Endothelial cell of umbilical vein (primary cell): ENCODE measurements at regions not wholly inside any gene's neighbourhood (a gene's known extent, or its start where the extent isn't known, plus 50 kb on each side); places are given as distances from the start of the nearest gene placed in this dataset.

Source experiments
- BruUV-seq: library from RNA; stranded (reverse); fragments of 400-500 nt; replicated peaks from 2 replicates; lab custom pipeline; 2021; lab: Mats Ljungman, UMichigan
- CTCF ChIA-PET: fragments of 300-600, 350-600 bp; sonication (Branson Sonifier 250); formaldehyde crosslinking; loops from one replicate; lab custom pipeline; 2021; ENCODE audit warnings: antibody characterized with exemption, inconsistent platforms; lab: Charles Lee
- POLR2A ChIA-PET: fragments of 300-600, 350-600 bp; sonication (Branson Sonifier 250); formaldehyde crosslinking; loops from one replicate; lab custom pipeline; 2021; ENCODE audit warnings: antibody characterized with exemption, inconsistent platforms; lab: Charles Lee
- DNase-seq: peaks from one replicate; pipeline ENCODE4 v3.0.0-alpha.2; 2011; ENCODE audit warnings: low read depth, low spot score
- FAIRE-seq: peaks from 2 replicates; lab custom pipeline; 2011; peaks lifted over from hg19 to GRCh38; lab: Jason Lieb, UNC
- H2AFZ ChIP-seq: 2 replicates; pipeline ENCODE4 v1.6.0; 2012; ENCODE audit warnings: low read depth, low read length, control low read depth, inconsistent platforms
- H3K27ac ChIP-seq: 2 replicates; pipeline ENCODE4 v1.5.1; 2011; ENCODE audit warnings: low read depth, mild to moderate bottlenecking, control low read depth, low read length, moderate library complexity; ENCODE audit not compliant: insufficient read depth
- H3K27me3 ChIP-seq, 2 experiments: 2 replicates each; pipeline versions ENCODE4 v1.6.0 to v1.6.1; 2011; ENCODE audit warnings: low read length in 2 of 2, mixed read lengths in 1 of 2; ENCODE audit not compliant: control insufficient read depth in 2 of 2, insufficient read depth in 2 of 2
- H3K36me3 ChIP-seq, 2 experiments: 2 replicates in 1 of 2; 3 replicates in 1 of 2; pipeline ENCODE4 v1.5.1; 2011; ENCODE audit warnings: low read length in 2 of 2, mild to moderate bottlenecking in 1 of 2, moderate library complexity in 1 of 2; ENCODE audit not compliant: control insufficient read depth in 2 of 2, insufficient read depth in 2 of 2; ENCODE audit errors: extremely low read depth in 1 of 2
- H3K4me1 ChIP-seq: 3 replicates; pipeline ENCODE4 v1.5.1; 2011; ENCODE audit warnings: mild to moderate bottlenecking, low read length; ENCODE audit not compliant: control insufficient read depth, insufficient read depth; ENCODE audit errors: extremely low read depth
- H3K4me2 ChIP-seq: 2 replicates; pipeline ENCODE4 v1.6.1; 2011; ENCODE audit warnings: low read length, control low read depth, mixed read lengths; ENCODE audit not compliant: insufficient read depth
- H3K4me3 ChIP-seq, 3 experiments: fragments of 200-600 bp in 1 of 3; sonication (generic), shearing (Covaris generic) in 1 of 3; replicated peaks in 1 of 3; 2 replicates each; pipeline ENCODE4 v1.5.1; 2011 to 2016; ENCODE audit warnings: control low read depth in 3 of 3, low read length in 3 of 3, mild to moderate bottlenecking in 2 of 3, inconsistent platforms in 1 of 3, low read depth in 1 of 3, moderate library complexity in 1 of 3; ENCODE audit not compliant: insufficient read depth in 1 of 3
- H3K79me2 ChIP-seq: 2 replicates; pipeline ENCODE4 v1.6.0; 2012; ENCODE audit warnings: low read length, inconsistent platforms; ENCODE audit not compliant: control insufficient read depth, insufficient read depth
- H3K9ac ChIP-seq: replicated peaks from 2 replicates; pipeline ENCODE3; 2011; ENCODE audit warnings: low read length, control low read depth; ENCODE audit not compliant: insufficient read depth; ENCODE audit errors: extremely low read depth
- H3K9me1 ChIP-seq: replicated peaks from 3 replicates; pipeline ENCODE4 v1.6.0; 2011; ENCODE audit warnings: mild to moderate bottlenecking, low read length; ENCODE audit not compliant: control insufficient read depth, insufficient read depth; ENCODE audit errors: extremely low read depth
- H3K9me3 ChIP-seq: replicated peaks from 2 replicates; pipeline ENCODE4 v1.5.1; 2012; ENCODE audit warnings: low read length, inconsistent platforms; ENCODE audit not compliant: control insufficient read depth, insufficient read depth
- H4K20me1 ChIP-seq: replicated peaks from 2 replicates; pipeline ENCODE3; 2011; ENCODE audit warnings: mild to moderate bottlenecking, low read length; ENCODE audit not compliant: control insufficient read depth, insufficient read depth; ENCODE audit errors: extremely low read depth
- EZH2 ChIP-seq: IDR thresholded peaks from 2 replicates; pipeline ENCODE4 v1.6.1; 2012; ENCODE audit warnings: borderline replicate concordance, low read depth, mild to moderate bottlenecking, moderate library complexity, low read length, inconsistent platforms; ENCODE audit not compliant: severe bottlenecking
- FOS ChIP-seq: IDR thresholded peaks from 2 replicates; pipeline ENCODE4 v1.6.1; 2011; ENCODE audit warnings: mild to moderate bottlenecking, low read length, moderate library complexity, borderline replicate concordance; ENCODE audit not compliant: insufficient read depth
- GATA2 ChIP-seq: IDR thresholded peaks from 2 replicates; pipeline ENCODE4 v1.7.0; 2011; ENCODE audit warnings: low read depth, mild to moderate bottlenecking, moderate library complexity, mixed read lengths, low read length; ENCODE audit not compliant: insufficient read length, insufficient read depth
- JUN ChIP-seq: IDR thresholded peaks from 2 replicates; pipeline ENCODE4 v1.6.1; 2011; ENCODE audit warnings: borderline replicate concordance, low read depth; ENCODE audit not compliant: insufficient read length, insufficient read depth
- MYC ChIP-seq: IDR thresholded peaks from one replicate; pipeline ENCODE4 v1.6.1; 2011; ENCODE audit warnings: mild to moderate bottlenecking, low read depth, low read length
- POLR2A ChIP-seq: IDR thresholded peaks from 2 replicates; pipeline ENCODE4 v1.6.1; 2012; ENCODE audit warnings: low read depth, mild to moderate bottlenecking, control low read depth, low read length
- POLR2AphosphoS5 ChIP-seq: IDR thresholded peaks from 2 replicates; pipeline ENCODE4 v1.6.1; 2012; ENCODE audit warnings: low read depth, mild to moderate bottlenecking, control low read depth, low read length, moderate library complexity; ENCODE audit not compliant: insufficient read depth
- dilution Hi-C: fragments of 300-500 bp; cut with MboI; formaldehyde crosslinking; loops from one replicate; pipeline ENCODE4 v1.15.0; 2019; ENCODE audit warnings: low sequenced_read_pairs; ENCODE audit not compliant: extremely low pct_ligation_motif_present
- intact Hi-C: fragments of 100-400 bp; cut with micrococcal nuclease; formaldehyde crosslinking; loops from one replicate; pipeline ENCODE4 v1.10.0; 2022
- TF ChIP-seq, protein P1 (sequence below): IDR thresholded peaks from 2 replicates; pipeline ENCODE4 v1.6.1; 2011; ENCODE audit not compliant: insufficient read depth, insufficient read length
- TF ChIP-seq, protein P2 (sequence below), 2 donors: IDR thresholded peaks; 1 replicate in 1 of 2; 2 replicates in 1 of 2; pipeline ENCODE4 v1.5.1; 2011; ENCODE audit warnings: low read length in 2 of 2, mild to moderate bottlenecking in 2 of 2, moderate library complexity in 2 of 2, control low read depth in 1 of 2, inconsistent platforms in 1 of 2, low read depth in 1 of 2; ENCODE audit not compliant: insufficient read depth in 1 of 2; ENCODE audit errors: extremely low read depth in 1 of 2

DNA sequence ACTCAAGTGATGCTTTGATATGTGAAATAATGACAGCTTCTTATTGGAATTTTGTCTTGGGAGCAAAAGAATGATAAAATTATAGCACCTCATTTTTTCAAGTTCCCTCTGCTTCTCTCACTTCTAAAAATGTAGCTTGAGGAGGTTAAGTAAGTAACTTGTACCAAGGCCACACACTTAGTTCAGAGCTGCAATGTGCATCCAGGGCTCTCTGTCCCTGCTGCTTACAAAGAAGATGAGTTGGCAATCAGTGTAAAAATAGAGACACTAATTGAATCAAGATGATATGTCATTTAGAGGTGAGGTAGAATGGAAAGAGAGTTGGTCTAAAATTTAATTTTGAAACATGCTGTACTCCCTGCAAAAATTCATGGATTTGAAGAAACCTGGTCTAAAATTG is 312.0 kb upstream of the TNP1 start:
- H2AFZ ChIP-seq = no peak overlapping the region
- H3K9me1 ChIP-seq = no peaks in the 10 kb centered on the region
- peaks cover 0 to 3% of the 10 kb centered on the region in 2 experiments for H3K27me3 ChIP-seq
- H3K9me3 ChIP-seq = no peaks in the 10 kb centered on the region
- H3K9ac ChIP-seq = no peak overlapping the region
- H4K20me1 ChIP-seq = no peaks in the 10 kb centered on the region
- no peaks in the 10 kb centered on the region for H3K79me2 ChIP-seq
- no peak overlapping the region for H3K4me3 ChIP-seq
- POLR2A ChIA-PET = no interaction called here
- FAIRE-seq (no peak), DNase-seq (no peak)
- no peaks in the 10 kb centered on the region for H3K4me1 ChIP-seq
- no peaks in the 10 kb centered on the region for H3K36me3 ChIP-seq
- H3K4me2 ChIP-seq = no peak overlapping the region
- TF ChIP-seq EZH2 (no peak), FOS (no peak), POLR2AphosphoS5 (no peak), JUN (no peak), POLR2A (no peak)
- TF ChIP-seq, protein P1, sequence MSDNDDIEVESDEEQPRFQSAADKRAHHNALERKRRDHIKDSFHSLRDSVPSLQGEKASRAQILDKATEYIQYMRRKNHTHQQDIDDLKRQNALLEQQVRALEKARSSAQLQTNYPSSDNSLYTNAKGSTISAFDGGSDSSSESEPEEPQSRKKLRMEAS = no peak
- dilution Hi-C loops = loop anchor here (25.0 kb wide), 1 partner anchor 315 kb away; no protein-coding TSS in a partner anchor
- no peak overlapping the region for H3K27ac ChIP-seq
- intact Hi-C loops = no loop called here
- no TSS peak for BruUV-seq
- CTCF ChIA-PET = interaction anchor here (1.2 kb wide), 2 partner anchors 11 to 473 kb away, joined by 3 to 4 read pairs; no protein-coding TSS in a partner anchor

DNA sequence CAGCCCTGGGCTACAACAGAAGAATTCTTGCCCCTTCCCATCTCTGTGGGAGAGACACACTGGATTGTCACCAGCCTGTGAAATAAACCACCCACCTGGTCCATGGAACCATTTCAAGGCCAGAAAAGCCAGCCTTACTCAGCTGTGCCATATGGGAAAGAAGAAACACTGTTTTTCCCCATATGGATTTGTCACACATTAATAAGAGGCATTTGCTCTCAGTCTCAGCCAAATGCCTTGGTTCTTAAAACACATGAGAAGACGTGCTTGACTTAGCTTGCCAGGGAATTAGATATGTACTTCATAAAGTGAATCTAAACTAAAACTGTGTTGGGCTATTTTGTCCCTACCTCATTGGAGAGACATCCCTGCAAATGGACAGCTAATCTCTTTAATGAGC is 308.6 kb upstream of the TNP1 start:
- Histone ChIP-seq H3K27me3 (peaks cover 0 to 3% of the 10 kb centered on the region in 2 experiments), H3K9me1 (no peaks in the 10 kb centered on the region), H3K9me3 (no peaks in the 10 kb centered on the region), H3K27ac (no peak overlapping the region), H4K20me1 (no peaks in the 10 kb centered on the region), H2AFZ (no peak overlapping the region), H3K4me3 (no peak overlapping the region), H3K79me2 (no peaks in the 10 kb centered on the region), H3K9ac (no peak overlapping the region), H3K36me3 (no peaks in the 10 kb centered on the region), H3K4me2 (no peak overlapping the region), H3K4me1 (no peaks in the 10 kb centered on the region)
- FAIRE-seq (no peak), DNase-seq (no peak)
- no TSS peak for BruUV-seq
- ChIA-PET POLR2A (no interaction called here), CTCF (interaction anchor here (1.1 kb wide), 1 partner anchor 481 kb away, joined by 3 read pairs; no protein-coding TSS in a partner anchor)
- intact Hi-C loops = loop anchor here (5.0 kb wide), 2 partner anchors 126 to 651 kb away; no protein-coding TSS in a partner anchor
- dilution Hi-C loops = loop anchor here (25.0 kb wide), 1 partner anchor 319 kb away; no protein-coding TSS in a partner anchor
- TF ChIP-seq GATA2 (no peak), FOS (no peak), MYC (no peak), EZH2 (no peak), JUN (no peak), POLR2A (no peak), POLR2AphosphoS5 (no peak)
- TF ChIP-seq, protein P2, sequence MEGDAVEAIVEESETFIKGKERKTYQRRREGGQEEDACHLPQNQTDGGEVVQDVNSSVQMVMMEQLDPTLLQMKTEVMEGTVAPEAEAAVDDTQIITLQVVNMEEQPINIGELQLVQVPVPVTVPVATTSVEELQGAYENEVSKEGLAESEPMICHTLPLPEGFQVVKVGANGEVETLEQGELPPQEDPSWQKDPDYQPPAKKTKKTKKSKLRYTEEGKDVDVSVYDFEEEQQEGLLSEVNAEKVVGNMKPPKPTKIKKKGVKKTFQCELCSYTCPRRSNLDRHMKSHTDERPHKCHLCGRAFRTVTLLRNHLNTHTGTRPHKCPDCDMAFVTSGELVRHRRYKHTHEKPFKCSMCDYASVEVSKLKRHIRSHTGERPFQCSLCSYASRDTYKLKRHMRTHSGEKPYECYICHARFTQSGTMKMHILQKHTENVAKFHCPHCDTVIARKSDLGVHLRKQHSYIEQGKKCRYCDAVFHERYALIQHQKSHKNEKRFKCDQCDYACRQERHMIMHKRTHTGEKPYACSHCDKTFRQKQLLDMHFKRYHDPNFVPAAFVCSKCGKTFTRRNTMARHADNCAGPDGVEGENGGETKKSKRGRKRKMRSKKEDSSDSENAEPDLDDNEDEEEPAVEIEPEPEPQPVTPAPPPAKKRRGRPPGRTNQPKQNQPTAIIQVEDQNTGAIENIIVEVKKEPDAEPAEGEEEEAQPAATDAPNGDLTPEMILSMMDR (IDR thresholded peaks at IDR 0.05; ENCODE audit: extremely low read depth in 1 of 2, insufficient read depth in 1 of 2, low read depth in 1 of 2, low read length in 2 of 2) = no peak
- TF ChIP-seq, protein P1 = no peak
